Activated T-cell treated with anti-CD3 and anti-CD28 coated beads for 24 hours (primary cell): ENCODE measurements at regions not wholly inside any gene's neighbourhood (a gene's known extent, or its start where the extent isn't known, plus 50 kb on each side); places are given as distances from the start of the nearest gene placed in this dataset.

Source experiments
- DNase-seq: peaks from one replicate; pipeline ENCODE4 v3.0.0-alpha.2; 2020; ENCODE audit warnings: low read depth

- DNase-seq, result no peak
These were observed 282.0 kb downstream of the RPRM start for GRCh38 chr2:153196378-153197058.

- DNase-seq, result no peak
These were observed 283.2 kb downstream of the RPRM start for GRCh38 chr2:153195342-153195741.

DNA sequence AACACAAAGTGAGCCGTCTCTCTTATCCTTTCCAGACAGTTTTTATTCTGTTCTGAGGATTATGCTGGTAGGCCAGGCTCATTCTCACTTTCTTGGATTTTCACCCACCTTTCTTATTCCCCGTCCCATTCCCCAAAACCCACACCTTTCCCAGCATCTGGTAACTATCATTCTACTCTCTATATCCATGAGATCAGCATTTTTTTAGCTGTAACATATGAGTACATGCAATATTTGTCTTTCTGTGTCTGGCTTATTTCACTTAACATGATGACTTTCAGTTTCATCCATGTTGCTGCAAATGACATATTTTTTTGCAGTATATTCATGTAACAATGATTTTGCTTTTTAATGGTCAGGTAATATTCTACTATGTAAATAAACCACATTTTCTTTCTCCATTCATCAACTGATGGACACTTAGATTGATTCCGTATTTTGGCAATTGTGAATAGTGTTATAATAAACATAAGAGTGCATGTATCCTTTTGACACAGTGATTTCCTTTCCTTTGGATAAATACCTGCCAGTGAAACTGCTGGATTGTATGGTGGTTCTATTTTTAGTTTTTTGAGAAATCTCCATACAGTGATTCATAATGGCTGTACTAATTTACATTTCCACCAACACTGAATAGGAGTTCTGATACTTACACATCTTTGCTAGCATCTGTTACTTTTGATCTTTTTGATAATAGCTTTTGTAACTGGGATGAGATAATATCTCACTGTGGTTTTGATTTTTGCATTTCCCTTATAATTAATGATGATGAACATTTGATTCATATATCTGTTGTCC is 289.3 kb downstream of the RPRM start:
- no peak for DNase-seq

DNA sequence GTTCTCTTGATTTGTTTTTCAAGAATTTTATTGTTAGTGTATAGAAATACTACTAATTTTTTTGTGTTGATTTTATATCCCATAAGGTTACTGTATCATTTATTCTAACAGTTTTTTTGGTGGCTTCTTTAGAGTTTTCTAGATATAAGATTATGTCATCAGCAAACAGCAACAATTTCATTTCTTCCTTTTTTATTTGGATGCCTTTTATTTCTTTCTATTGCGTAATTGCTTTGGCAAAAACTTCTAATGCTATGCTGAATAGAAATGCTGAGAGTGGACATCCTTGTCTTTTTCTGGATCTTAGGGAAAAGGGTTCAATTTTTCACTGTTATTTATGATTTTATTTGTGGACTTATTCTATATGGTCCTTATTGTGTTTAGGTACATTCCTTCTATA is 298.8 kb downstream of the RPRM start:
- DNase-seq, result no peak

- no peak for DNase-seq
These were observed 309.0 kb downstream of the RPRM start for GRCh38 chr2:153169609-153170008.

GRCh38 chr2:153165021-153165420 is 313.5 kb downstream of the RPRM start:
- no peak for DNase-seq

GRCh38 chr2:153163055-153163454 is 315.5 kb downstream of the RPRM start:
- no peak for DNase-seq

DNA sequence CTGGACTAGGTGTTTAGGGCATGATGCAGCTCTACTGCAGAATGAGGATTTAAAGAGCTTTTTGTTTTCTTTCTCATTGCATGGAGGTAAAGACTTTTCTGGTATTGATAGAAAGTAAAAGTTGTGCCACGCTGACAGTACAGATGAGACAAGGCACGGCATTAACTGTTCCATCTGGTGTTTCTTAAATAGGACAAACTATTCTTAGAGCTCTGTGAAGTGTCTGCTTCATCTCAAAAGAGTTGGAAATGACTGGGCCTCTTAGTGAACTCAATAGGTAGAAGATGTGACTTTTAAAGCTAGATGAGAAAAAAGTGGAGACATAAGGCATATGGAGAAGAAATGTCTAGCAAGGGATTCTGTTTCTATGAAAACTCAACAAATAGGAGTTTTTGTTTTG is 321.8 kb downstream of the RPRM start:
- no peak for DNase-seq

GRCh38 chr2:153152036-153152435 is 326.5 kb downstream of the RPRM start:
- no peak for DNase-seq

GRCh38 chr2:153145470-153145978 is 333.0 kb downstream of the RPRM start:
- no peak for DNase-seq

DNA sequence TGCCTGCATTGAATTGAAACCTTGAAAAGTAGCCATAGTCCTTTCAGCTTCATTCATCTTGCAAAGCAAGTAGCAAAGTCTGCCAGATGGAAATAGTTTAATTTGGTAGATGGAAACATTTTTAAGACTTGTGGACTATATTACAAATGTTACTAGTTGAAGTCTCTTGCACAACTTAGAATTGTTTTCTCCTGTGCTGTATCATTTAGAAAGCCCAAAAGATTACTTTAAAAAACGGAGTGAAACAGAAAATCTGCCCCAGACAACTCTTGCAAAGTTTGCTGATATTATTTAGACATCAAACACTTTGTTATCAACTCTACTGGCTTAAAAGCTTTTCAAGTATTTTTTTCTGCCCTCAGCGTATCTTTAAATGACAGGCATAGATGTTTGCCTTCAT is 335.0 kb downstream of the RPRM start:
- DNase-seq, result no peak

DNA sequence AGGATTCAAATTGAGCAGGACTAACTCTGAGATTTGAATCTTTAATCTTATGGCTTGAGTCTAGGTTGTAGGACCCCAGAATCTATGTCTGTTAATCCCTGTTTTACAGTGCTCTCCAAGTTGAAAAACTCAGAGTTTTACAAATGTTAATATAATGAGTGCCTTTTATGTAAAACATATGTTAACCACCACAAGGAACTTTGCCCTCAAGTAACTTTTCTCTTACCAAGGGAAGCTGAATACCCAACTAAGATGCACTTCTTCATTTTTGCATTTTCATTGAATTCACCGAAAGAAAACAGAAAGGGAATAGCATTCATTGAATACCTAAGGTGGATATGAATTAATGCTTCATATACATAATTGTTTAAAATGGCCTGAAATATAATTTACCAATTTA is 338.1 kb downstream of the RPRM start:
- DNase-seq, result no peak

- no peak for DNase-seq
These were observed 339.7 kb downstream of the RPRM start for GRCh38 chr2:153138651-153139375.

DNA sequence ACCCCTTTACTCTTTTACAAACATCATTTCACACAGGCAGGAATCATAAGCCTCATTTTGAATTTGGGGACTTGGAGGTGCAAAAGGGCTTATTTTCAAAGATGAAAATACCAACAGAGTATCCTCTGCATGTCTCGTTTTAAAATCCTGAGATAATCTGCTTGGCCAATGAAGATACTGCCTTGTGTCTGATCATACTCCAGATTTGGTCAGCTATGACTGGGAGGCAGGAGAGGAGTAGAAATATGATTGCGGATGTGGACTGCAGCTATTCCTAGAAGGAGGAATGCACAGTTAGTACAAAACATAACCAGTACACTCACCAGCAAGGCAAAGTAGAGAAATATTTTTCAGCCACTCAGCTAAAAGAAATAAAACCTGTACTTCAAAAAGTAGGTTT is 342.3 kb downstream of the RPRM start:
- no peak for DNase-seq

GRCh38 chr2:153134725-153135124 is 343.8 kb downstream of the RPRM start:
- DNase-seq, result no peak

GRCh38 chr2:153133716-153134115 is 344.8 kb downstream of the RPRM start:
- no peak for DNase-seq

DNA sequence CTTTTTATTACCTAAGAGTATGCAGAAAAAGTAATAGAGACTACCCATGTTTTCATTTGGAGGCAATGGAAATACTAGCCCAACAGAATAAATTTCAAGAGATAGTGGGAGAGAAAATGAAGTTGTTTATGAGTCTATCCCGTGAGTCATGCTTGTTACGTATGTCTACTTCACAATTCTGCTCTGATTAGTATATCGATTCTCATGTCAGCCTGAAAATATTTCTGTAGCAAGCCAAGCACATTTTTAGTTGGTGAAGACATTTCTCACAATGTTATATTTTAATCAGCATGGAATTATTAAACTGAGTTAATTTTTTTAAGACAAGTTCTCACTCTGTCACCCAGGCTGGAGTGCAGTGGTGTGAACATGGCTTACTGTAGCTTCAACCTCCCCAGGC is 346.1 kb downstream of the RPRM start:
- DNase-seq, result no peak

DNA sequence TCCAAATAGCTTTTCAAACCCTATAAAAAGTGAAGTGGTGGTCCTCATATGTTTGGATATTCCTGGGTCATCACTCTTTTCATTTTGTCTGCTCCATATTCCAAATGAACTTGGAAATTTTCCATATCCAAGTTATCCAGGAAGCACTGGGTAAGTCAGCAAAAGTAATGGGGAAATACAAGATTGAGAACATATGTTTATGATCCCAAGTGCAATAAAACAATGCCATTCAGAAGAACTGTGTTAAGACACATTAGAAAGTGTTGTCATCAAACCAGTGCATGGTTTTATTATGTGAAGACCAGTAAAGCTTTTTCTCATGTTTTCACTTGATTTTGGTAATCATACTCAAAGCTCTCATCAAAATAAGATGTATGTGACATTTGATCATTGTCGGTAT is 363.4 kb downstream of the RPRM start:
- DNase-seq, result no peak

- no peak for DNase-seq
These were observed 368.1 kb downstream of the RPRM start for GRCh38 chr2:153110486-153110885.

- no peak for DNase-seq
These were observed 368.8 kb downstream of the RPRM start for GRCh38 chr2:153109793-153110192.

DNA sequence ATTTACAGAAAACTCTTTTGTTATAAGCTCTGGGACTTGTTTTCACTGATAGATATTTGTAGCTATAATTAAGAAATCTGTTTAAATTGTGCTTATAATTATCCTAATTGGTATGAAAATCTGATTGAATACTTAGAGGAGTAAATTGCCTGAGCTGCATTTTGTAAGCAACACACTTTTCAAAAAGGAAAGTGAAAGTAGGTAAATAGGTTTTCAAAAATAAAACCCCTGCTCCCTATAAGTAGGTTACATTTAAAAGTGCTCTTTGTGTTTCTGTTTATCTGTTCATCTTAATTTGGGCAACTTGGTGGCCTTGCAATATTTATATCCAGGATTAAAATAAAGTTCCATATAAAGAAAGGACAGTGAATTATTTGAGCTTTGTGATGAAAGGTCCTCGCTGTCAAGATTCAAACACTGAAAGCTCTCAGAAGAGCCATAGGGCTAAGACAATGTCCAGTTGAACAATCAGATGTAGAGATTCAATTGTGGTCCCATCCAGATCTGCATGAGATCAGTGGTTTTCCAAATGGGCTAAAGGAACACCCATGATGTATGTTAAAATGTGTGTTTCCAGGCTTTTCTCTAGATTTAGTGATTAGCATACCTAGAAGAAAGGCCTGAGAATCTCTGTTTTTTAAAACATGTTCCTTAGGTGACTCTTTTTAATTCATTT is 371.6 kb downstream of the RPRM start:
- DNase-seq, result no peak

GRCh38 chr2:153105829-153106578 is 372.6 kb downstream of the RPRM start:
- no peak for DNase-seq
